ENCODE measurements at regions not wholly inside any gene's neighbourhood (a gene's known extent, or its start where the extent isn't known, plus 50 kb on each side); places are given as distances from the start of the nearest gene placed in this dataset.

DNA sequence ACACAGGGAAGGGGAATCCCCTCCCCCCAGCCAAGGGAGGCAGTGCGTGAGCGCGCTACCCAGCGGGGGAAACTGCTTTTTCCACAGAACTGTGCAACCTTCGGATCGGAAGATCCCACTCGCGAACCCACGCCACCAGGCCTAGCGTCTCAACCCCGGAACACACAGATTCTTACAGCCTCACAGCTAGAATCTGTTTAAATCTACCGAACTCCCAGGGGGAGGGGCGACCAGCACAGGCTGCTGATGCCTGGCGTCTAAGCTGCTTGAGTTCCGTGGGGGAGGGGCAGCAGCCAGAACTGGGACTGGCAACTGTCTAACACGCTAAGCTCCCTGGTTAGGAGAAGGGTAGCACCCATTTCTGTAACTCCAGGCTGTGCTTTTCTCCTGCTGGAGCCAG is 217.3 kb upstream of the TENT5A start:
- no peak for TF ChIP-seq POLR2A (IDR thresholded peaks at IDR 0.05)
- TF ChIP-seq, protein P1, sequence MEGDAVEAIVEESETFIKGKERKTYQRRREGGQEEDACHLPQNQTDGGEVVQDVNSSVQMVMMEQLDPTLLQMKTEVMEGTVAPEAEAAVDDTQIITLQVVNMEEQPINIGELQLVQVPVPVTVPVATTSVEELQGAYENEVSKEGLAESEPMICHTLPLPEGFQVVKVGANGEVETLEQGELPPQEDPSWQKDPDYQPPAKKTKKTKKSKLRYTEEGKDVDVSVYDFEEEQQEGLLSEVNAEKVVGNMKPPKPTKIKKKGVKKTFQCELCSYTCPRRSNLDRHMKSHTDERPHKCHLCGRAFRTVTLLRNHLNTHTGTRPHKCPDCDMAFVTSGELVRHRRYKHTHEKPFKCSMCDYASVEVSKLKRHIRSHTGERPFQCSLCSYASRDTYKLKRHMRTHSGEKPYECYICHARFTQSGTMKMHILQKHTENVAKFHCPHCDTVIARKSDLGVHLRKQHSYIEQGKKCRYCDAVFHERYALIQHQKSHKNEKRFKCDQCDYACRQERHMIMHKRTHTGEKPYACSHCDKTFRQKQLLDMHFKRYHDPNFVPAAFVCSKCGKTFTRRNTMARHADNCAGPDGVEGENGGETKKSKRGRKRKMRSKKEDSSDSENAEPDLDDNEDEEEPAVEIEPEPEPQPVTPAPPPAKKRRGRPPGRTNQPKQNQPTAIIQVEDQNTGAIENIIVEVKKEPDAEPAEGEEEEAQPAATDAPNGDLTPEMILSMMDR (IDR thresholded peaks at IDR 0.05): no peak
- intact Hi-C loops (cut with DNase I): no loop called here
- Histone ChIP-seq H3K9me3 (no peaks in the 10 kb centered on the region), H3K27me3 (peaks cover 0 to 3% (median 0%) of the 10 kb centered on the region in 4 donors), H3K4me1 (peaks cover 0 to 5% (median 0%) of the 10 kb centered on the region in 3 donors), H3K36me3 (no peaks in the 10 kb centered on the region), H3K4me3 (no peak overlapping the region), H3K27ac (no peak overlapping the region)
- DNase-seq: no peak
- 92 to 94% methylated on average over 11 to 15 of the region's 16 CpGs for WGBS, 2 donors

DNA sequence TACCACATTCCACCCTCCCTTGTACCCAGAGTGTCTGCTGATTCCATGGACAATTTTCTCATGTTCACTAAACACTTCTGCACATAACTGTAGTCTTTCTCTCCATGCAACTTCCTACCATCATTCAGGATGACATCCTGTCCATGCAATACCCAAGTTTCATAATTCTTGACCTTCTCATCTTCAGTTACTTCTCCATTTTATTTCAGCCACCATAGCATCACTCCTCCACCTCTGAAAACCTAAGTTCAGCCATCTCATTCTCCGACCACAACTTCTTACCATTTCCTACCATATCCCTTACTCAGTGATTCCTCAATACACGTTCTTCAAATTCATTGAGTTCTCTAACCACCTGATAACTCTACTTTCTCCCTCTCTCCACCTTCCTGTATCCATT is 216.5 kb upstream of the TENT5A start:
- DNase-seq: no peak
- Histone ChIP-seq H3K9me3 (no peaks in the 10 kb centered on the region), H3K27me3 (peaks cover 0 to 3% (median 0%) of the 10 kb centered on the region in 4 donors), H3K36me3 (no peaks in the 10 kb centered on the region), H3K4me1 (peaks cover 0 to 5% (median 0%) of the 10 kb centered on the region in 3 donors), H3K4me3 (no peak overlapping the region), H3K27ac (no peak overlapping the region)
- intact Hi-C loops (cut with DNase I): no loop called here
- no peak for TF ChIP-seq POLR2A (IDR thresholded peaks at IDR 0.05)
- TF ChIP-seq, protein P1 (IDR thresholded peaks at IDR 0.05): no peak
- 78 to 81% methylated on average over 2 of the region's 2 CpGs for WGBS, 2 donors

DNA sequence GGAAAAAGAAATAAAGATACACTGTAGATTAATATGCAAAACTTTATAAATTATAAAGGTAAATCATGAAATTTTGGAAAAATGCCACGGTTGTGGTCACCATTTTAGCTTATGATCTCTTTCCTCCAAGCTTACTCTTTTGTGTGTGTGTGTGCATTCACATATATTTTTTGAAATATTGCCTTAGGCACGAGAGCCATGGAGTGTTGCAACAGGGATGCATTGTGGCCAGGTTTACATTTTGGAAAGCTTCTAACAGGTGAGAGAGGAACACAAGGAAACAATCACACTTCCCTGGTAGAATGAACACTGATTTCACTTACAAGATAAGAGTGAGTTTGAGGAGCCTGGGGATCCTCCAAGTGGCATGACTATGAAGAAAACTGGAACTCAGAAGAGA is 214.5 kb upstream of the TENT5A start:
- no peaks in the 10 kb centered on the region for H3K9me3 ChIP-seq

DNA sequence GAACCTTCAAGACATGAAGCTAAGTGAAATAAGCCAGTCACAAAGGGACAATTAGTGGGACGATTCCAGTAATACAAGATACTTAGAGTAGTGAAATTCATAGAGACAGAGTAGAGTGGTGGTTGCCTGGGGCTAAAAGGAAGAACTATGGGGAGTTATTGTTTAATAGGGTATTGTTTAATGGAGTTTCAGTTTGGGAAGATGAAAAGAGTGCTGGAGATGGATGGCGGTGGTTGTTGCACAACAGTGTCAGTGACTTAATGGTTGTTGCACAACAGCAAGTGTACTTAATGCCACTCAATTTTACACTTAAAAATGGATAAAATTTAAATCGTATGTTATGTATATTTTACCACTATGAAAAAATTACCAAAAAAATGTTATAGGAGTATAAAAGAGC is 209.7 kb upstream of the TENT5A start:
- intact Hi-C loops (cut with DNase I): no loop called here
- Histone ChIP-seq H3K4me1 (peaks cover 0 to 3% (median 0%) of the 10 kb centered on the region in 3 donors), H3K36me3 (no peaks in the 10 kb centered on the region), H3K9me3 (no peaks in the 10 kb centered on the region), H3K4me3 (no peak overlapping the region), H3K27ac (no peak overlapping the region), H3K27me3 (no peaks in the 10 kb centered on the region)
- TF ChIP-seq, protein P1 (IDR thresholded peaks at IDR 0.05): no peak
- TF ChIP-seq POLR2A (IDR thresholded peaks at IDR 0.05): no peak
- DNase-seq: no peak
- WGBS, 2 donors: 48 to 62% methylated on average over 3 of the region's 3 CpGs

More for the DNA sequence above, 214.5 kb upstream of the TENT5A start:
- intact Hi-C loops (cut with DNase I): no loop called here
- 41 to 48% methylated on average over 2 of the region's 2 CpGs for WGBS, 2 donors
- TF ChIP-seq, protein P1 (IDR thresholded peaks at IDR 0.05): no peak
- TF ChIP-seq POLR2A (IDR thresholded peaks at IDR 0.05): no peak
- Histone ChIP-seq H3K27ac (no peak overlapping the region), H3K4me3 (no peak overlapping the region), H3K4me1 (peaks cover 0 to 5% (median 0%) of the 10 kb centered on the region in 3 donors), H3K27me3 (peaks cover 0 to 3% (median 0%) of the 10 kb centered on the region in 4 donors), H3K36me3 (no peaks in the 10 kb centered on the region)
- no peak for DNase-seq

DNA sequence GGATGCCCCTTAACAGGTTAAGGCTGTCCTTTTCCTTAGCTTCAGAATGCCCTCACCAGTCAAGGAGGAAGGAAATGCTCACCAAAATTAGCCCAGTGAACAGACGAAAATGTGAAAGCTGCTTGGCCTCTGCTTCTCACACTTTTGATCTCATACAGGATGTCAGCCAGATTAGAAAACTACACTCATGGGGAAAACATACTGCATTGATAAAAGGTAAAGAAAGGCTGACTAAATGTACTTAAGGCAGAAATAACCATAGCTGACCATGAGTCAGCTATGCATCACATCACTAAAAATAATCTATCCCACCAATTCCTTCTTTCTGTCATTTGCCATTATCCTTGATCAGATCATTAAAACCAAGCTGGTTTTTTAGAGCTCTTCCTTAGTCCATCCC is 198.4 kb upstream of the TENT5A start:
- Histone ChIP-seq H3K27me3 (no peaks in the 10 kb centered on the region), H3K9me3 (no peaks in the 10 kb centered on the region), H3K27ac (no peak overlapping the region), H3K4me1 (no peaks in the 10 kb centered on the region), H3K4me3 (no peak overlapping the region), H3K36me3 (no peaks in the 10 kb centered on the region)
- no peak for TF ChIP-seq POLR2A (IDR thresholded peaks at IDR 0.05)
- TF ChIP-seq, protein P1 (IDR thresholded peaks at IDR 0.05): no peak
- 25 to 28% methylated on average over 1 of the region's 1 CpG for whole genome bisulfite sequencing, 2 donors
- intact Hi-C loops (cut with DNase I): no loop called here
- no peak for DNase-seq

Measured in esophagus squamous epithelium (tissue), 5 donors.